Heart left ventricle (tissue), 13 donors: ENCODE measurements at regions not wholly inside any gene's neighbourhood (a gene's known extent, or its start where the extent isn't known, plus 50 kb on each side); places are given as distances from the start of the nearest gene placed in this dataset.

Source experiments
- POLR2A ChIP-seq, 2 donors: fragments of 450-650 bp; IDR thresholded peaks; one replicate each; pipeline ENCODE4 v1.6.1; 2017; ENCODE audit warnings: antibody characterized with exemption in 2 of 2, mild to moderate bottlenecking in 2 of 2, moderate library complexity in 2 of 2
- TF ChIP-seq, protein P1 (sequence below), 12 donors: fragments of 200-600 bp; sonication (generic) in 4 of 12; IDR thresholded peaks; one replicate each; pipeline versions ENCODE4 v1.5.0 to v1.8.0; 2018 to 2022; ENCODE audit warnings: antibody characterized with exemption in 12 of 12, mild to moderate bottlenecking in 5 of 12
- donor health status: ischemic (EF 13 %, LVEDD 7.1; RV severe dilation, severe dysfunction).
- donor health status: DM: no; HTN: yes; CAD: no.
- donor health status: DM: no; HTN: no; CAD: no.
- donor health status: ischemic (EF 25% LVEDD 6.9; RV normal size, moderate dysfunction).
- donor health status: ischemic (EF 25% LVEDD 5.7; RV mildly dilated, moderate dysfunction).
- donor health status: ischemic (EF 35%, LVEDD 5.7; RV mildly dilated, moderate dysfunction).
- donor health status: nonischemic (EF 11% LVEDD 7.7; RV severe dilation, severe dysfunction).
- donor health status: DM: yes; HTN: yes; CAD: no.
- donor health status: PGD.
- donor health status: ischemic (EF 29% LVEDD 5.4; RV normal size, mild dysfunction).
- donor health status: nonischemic (EF 23%, LVEDD 6.1; RV moderate dilation, normal function).

DNA sequence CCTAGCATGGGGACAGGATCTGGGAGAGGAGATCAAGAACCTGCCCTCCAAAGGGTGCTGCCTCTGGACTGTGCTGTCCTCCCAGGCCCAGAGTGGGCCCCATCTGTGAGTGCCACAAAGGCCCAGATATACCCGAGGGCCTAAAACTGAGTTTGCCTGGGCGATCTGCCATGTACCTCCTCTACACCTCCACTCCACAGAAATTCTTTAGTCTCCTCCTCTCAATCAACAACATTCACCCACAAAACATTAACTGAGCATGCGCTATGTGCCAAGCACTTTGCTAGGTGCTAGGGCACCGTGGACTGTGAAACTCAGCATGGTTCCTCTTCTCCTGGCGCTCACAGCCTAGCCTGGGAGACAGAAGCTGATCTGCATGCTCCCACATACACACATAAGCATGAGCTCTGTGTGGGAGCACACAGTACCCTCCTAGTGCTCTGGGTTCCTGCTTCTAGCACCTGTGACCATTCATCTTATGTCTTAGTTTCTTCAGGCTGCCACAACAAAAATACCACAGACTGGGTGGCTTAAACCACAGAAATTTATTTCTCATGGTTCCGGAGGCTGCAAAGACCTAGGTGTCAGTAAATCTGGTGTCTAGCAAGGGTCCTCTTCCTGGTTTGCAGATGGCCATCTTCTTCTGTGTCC, 82.0 kb upstream of the FSTL4 start:
- TF ChIP-seq, protein P1, sequence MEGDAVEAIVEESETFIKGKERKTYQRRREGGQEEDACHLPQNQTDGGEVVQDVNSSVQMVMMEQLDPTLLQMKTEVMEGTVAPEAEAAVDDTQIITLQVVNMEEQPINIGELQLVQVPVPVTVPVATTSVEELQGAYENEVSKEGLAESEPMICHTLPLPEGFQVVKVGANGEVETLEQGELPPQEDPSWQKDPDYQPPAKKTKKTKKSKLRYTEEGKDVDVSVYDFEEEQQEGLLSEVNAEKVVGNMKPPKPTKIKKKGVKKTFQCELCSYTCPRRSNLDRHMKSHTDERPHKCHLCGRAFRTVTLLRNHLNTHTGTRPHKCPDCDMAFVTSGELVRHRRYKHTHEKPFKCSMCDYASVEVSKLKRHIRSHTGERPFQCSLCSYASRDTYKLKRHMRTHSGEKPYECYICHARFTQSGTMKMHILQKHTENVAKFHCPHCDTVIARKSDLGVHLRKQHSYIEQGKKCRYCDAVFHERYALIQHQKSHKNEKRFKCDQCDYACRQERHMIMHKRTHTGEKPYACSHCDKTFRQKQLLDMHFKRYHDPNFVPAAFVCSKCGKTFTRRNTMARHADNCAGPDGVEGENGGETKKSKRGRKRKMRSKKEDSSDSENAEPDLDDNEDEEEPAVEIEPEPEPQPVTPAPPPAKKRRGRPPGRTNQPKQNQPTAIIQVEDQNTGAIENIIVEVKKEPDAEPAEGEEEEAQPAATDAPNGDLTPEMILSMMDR (IDR thresholded peaks at IDR 0.05): no peak
- TF ChIP-seq POLR2A (IDR thresholded peaks at IDR 0.05): no peak
